SKM-1 treated with dmso at 0.1 percent for 144 hours (cell line): ENCODE measurements at regions not wholly inside any gene's neighbourhood (a gene's known extent, or its start where the extent isn't known, plus 50 kb on each side); places are given as distances from the start of the nearest gene placed in this dataset.

Experiments
- DNase-seq: peaks from one replicate; lab custom pipeline; 2025; ENCODE audit not compliant: unreplicated experiment; lab: John Stamatoyannopoulos, UW

GRCh38 chr11:113634940-113635575 lies 71.0 kb downstream of the TMPRSS5 start:
- DNase-seq, result no peak

- DNase-seq, result no peak
These were observed 73.1 kb downstream of the TMPRSS5 start for GRCh38 chr11:113632981-113633380.

GRCh38 chr11:113629562-113629961 lies 76.5 kb downstream of the TMPRSS5 start:
- DNase-seq, result no peak

DNA sequence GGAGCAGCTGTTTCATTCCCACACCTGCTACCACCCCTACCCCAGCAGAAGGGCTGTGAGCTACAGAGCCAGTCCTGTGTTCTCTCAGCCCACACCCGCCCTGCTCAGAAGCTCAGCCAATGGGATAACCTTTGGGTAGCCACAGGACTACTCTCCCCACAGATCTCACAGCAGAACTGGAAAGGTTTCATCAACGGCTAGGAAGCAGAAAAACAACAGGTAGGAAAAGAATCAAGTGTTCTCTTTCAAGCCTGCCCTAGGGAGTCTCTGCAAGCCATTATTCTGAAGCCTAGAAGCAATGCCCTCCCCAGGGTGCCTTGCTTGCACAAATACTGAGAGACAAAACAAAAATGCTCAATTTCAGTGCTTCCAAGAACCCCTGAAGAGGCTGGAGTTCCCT lies 77.2 kb downstream of the TMPRSS5 start:
- DNase-seq, result no peak

- DNase-seq, result no peak
These were observed 78.2 kb downstream of the TMPRSS5 start for GRCh38 chr11:113627946-113628345.

GRCh38 chr11:113627297-113627696 lies 78.8 kb downstream of the TMPRSS5 start:
- no peak for DNase-seq

GRCh38 chr11:113626736-113627135 lies 79.4 kb downstream of the TMPRSS5 start:
- no peak for DNase-seq

GRCh38 chr11:113623114-113623513 lies 83.0 kb downstream of the TMPRSS5 start:
- DNase-seq, result no peak

- DNase-seq, result no peak
These were observed 87.7 kb downstream of the TMPRSS5 start for GRCh38 chr11:113618360-113618759.

- DNase-seq, result no peak
These were observed 90.3 kb downstream of the TMPRSS5 start for GRCh38 chr11:113615773-113616172.

DNA sequence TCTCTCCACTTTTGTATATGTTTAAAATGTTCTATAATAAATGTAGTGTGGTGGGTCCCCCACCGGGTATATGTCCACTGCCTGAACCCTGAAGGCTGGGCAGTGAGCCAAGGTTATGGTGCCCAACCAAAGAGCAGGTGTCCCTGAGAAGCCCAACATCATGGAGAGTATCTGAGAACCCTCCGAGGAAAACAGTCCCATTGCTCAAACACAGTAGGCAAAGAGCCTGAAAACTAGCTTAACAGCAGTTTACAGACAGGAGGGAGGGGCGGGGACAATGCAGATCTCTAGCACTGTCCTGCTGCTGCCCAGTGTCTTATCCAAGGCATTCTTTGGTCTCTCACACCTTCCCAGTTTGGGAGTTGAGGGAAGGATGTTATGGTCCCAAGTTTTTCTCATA lies 91.0 kb downstream of the TMPRSS5 start:
- no peak for DNase-seq

DNA sequence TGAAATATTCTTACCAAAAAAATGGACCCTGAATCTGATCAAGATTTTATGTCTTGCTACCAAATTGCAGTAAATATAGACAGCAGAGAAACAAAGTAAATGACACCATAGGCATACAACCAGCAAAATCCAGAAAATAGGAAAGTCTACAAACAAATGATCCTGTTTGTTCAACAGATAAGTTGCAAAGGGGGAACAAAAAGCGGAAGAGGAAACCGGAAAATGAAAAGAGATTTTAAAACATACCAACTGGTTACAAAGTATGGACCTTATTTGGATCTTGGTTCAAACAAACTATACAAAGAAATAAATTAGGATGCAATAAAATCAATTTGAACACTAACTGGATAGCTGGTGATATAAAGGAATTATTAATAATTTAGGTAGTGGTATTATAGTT lies 92.0 kb downstream of the TMPRSS5 start:
- no peak for DNase-seq

DNA sequence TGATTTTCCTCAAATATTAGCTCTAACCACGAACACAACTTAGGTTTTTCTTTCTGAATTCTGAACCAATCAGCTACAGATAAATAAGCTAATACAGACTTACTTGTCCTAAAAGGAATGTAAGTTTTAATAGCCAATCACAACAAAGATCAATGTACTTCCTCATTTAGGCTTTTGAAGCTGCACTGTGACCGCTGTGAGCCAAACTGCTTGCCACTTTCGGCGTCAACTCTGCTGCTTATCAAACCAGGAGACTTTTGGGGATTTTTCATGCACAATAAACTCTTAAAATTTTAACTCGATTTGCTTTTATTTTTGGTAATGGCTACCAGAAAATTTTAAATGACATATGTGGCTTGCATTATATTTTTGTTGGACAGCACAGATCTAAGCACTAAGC lies 92.5 kb downstream of the TMPRSS5 start:
- no peak for DNase-seq

DNA sequence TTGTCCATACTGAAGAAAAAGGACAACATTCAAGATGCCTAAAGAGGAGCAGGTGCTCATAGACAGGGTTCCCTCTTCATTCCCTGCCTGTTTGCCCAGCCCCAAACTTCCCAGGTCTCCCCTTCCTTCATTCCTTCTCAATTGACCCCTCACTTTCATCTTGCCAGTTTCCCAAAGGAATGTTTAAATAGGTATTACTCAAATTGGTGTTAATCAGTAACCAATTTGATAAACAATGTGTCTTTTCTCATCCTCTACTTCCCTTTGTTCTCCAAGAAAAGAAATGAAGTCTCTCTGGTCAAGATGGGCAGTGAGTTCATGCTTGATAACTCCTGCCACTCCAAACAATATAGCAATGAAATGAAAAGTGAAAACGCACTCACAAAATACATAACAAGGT lies 101.9 kb downstream of the TMPRSS5 start:
- no peak for DNase-seq

- DNase-seq, result no peak
These were observed 102.6 kb downstream of the TMPRSS5 start for GRCh38 chr11:113603277-113604059.

GRCh38 chr11:113602483-113602882 lies 103.6 kb downstream of the TMPRSS5 start:
- no peak for DNase-seq

DNA sequence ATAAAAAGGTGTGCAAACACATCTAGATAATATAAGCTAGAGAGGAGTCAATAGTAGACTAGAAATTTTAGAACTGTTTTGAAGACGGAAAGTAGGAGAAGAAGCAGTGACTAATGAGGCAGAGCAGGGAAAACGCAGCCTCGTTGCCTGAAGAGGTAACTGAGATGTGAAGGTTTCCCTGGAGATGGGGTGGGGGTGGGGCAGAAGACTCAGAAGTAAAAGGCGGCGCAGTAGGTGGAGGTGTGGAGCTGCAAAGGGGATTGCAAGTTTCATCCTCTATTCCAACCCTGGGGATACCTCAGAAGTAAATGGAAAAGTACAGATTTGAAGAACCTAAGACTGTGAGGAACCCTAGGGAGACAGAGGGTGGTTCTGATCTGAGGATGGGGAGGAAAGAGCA lies 109.5 kb downstream of the TMPRSS5 start:
- no peak for DNase-seq

- no peak for DNase-seq
These were observed 110.1 kb downstream of the TMPRSS5 start for GRCh38 chr11:113595810-113596594.

DNA sequence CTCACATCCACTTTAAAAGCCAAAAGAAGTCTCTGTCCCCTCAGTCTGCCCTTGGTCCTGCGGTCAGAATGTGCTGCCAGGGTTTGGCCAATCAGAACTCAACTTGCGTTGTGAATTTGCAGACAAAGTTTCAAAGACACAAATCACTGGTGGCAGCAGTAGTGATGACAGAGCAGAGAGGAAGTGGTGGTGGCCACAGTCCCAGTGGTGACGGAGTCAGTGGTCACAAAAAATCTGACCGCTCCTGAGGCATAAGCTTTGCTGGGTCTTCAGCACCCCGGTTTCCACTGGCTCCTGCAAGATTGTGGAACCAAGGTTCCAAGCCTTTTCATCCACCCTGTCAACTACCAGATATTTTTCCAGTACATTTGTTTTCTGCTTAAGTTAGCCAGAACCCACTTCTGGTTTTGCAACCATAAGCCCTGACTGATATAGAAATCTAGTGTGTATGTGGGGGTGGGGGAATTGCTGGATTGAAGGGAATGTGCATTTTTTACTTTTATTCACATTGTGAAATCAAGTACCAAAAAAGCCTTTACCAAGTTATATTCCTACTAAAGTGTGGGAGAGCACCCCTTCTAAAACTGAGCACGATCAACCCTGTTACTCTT lies 112.3 kb downstream of the TMPRSS5 start:
- no peak for DNase-seq

- DNase-seq, result no peak
These were observed 115.0 kb downstream of the TMPRSS5 start for GRCh38 chr11:113591117-113591516.

DNA sequence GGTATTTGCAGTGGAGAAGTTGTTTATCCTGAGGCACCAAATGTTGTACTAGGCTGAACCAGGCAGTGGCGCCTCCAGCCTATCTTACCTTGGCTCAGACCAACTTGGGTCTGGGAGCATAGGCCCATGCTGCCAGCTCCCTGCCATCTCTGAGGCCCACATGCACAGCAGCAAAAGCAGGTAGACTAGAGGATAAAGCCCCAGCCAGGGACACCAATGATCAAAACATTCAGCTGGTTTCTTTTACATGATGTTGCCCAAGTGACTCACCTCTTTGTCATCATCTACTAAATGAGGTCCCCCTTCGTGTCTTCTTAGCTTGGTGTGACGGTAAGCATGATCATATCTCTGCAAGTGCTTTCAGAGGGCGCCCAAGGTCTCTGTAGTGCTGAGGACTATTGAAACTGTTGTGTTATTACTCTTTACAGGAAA lies 112.1 kb upstream of the DRD2 start:
- DNase-seq, result no peak
